Neuronal stem cell (in vitro differentiated cells): ENCODE measurements at regions not wholly inside any gene's neighbourhood (a gene's known extent, or its start where the extent isn't known, plus 50 kb on each side); places are given as distances from the start of the nearest gene placed in this dataset.

ENCODE experiments used
- DNase-seq: peaks from one replicate; pipeline ENCODE4 v3.0.0-alpha.2; 2013; ENCODE audit warnings: low spot score
- H2AFZ ChIP-seq: one replicate; pipeline ENCODE4 v1.6.1; 2013; ENCODE audit warnings: mild to moderate bottlenecking, low read length, inconsistent platforms
- H2AK5ac ChIP-seq: 2 replicates; pipeline ENCODE4 v1.6.1; 2013; ENCODE audit warnings: low read depth, mild to moderate bottlenecking, inconsistent platforms, low read length, moderate library complexity, mixed read lengths
- H2BK120ac ChIP-seq: 2 replicates; pipeline ENCODE4 v1.6.1; 2013; ENCODE audit warnings: low read depth, mild to moderate bottlenecking, inconsistent platforms, low read length, moderate library complexity, mixed read lengths
- H2BK12ac ChIP-seq: one replicate; pipeline ENCODE4 v1.6.1; 2013; ENCODE audit warnings: low read length, inconsistent platforms
- H2BK15ac ChIP-seq: 2 replicates; pipeline ENCODE4 v1.6.1; 2013; ENCODE audit warnings: mild to moderate bottlenecking, low read length, inconsistent platforms, mixed read lengths
- H2BK5ac ChIP-seq: one replicate; pipeline ENCODE4 v1.6.1; 2013; ENCODE audit warnings: inconsistent platforms, mild to moderate bottlenecking, low read length, moderate library complexity
- H3K14ac ChIP-seq: one replicate; pipeline ENCODE4 v1.6.1; 2013; ENCODE audit warnings: low read length, inconsistent platforms
- H3K18ac ChIP-seq: 2 replicates; pipeline ENCODE4 v1.6.1; 2013; ENCODE audit warnings: low read length, inconsistent platforms
- H3K23ac ChIP-seq: 2 replicates; pipeline ENCODE4 v1.6.1; 2013; ENCODE audit warnings: low read depth, mild to moderate bottlenecking, mixed read lengths, low read length, inconsistent platforms; ENCODE audit not compliant: poor library complexity
- H3K27ac ChIP-seq: replicated peaks from 3 replicates; pipeline ENCODE4 v1.5.1; 2013; ENCODE audit warnings: low read length, inconsistent platforms
- H3K27me3 ChIP-seq, 3 experiments: 2 replicates each; pipeline ENCODE4 v1.6.1; 2013; ENCODE audit warnings: low read length in 3 of 3, mild to moderate bottlenecking in 2 of 3, inconsistent platforms in 1 of 3, low read depth in 1 of 3, mixed read lengths in 1 of 3, moderate library complexity in 1 of 3; ENCODE audit not compliant: control insufficient read depth in 3 of 3, insufficient read depth in 3 of 3
- H3K36me3 ChIP-seq, 2 donors: replicated peaks in 1 of 2; 2 replicates each; pipeline ENCODE4 v1.6.1; 2013; ENCODE audit warnings: low read length in 2 of 2; ENCODE audit not compliant: control insufficient read depth in 2 of 2, insufficient read depth in 2 of 2
- H3K4ac ChIP-seq: 2 replicates; pipeline ENCODE4 v1.6.1; 2013; ENCODE audit warnings: inconsistent platforms, mild to moderate bottlenecking, low read length, moderate library complexity
- H3K4me1 ChIP-seq, 2 donors: 1 replicate in 1 of 2; 2 replicates in 1 of 2; pipeline ENCODE4 v1.6.1; 2013; ENCODE audit warnings: low read length in 2 of 2, low read depth in 1 of 2; ENCODE audit not compliant: control insufficient read depth in 2 of 2, insufficient read depth in 1 of 2
- H3K4me2 ChIP-seq: one replicate; pipeline ENCODE4 v1.6.1; 2013; ENCODE audit warnings: mild to moderate bottlenecking, low read length, inconsistent platforms; ENCODE audit not compliant: insufficient read depth, poor library complexity, severe bottlenecking
- H3K4me3 ChIP-seq, 2 donors: 2 replicates each; pipeline ENCODE4 v1.5.1; 2013; ENCODE audit warnings: low read length in 2 of 2, mild to moderate bottlenecking in 2 of 2, inconsistent platforms in 1 of 2, moderate library complexity in 1 of 2
- H3K79me1 ChIP-seq: one replicate; pipeline ENCODE4 v1.6.1; 2013; ENCODE audit warnings: low read depth, mild to moderate bottlenecking, inconsistent platforms, low read length, moderate library complexity
- H3K9ac ChIP-seq: one replicate; pipeline ENCODE4 v1.6.1; 2013; ENCODE audit warnings: mild to moderate bottlenecking, low read depth, low read length, inconsistent platforms; ENCODE audit not compliant: poor library complexity
- H3K9me3 ChIP-seq, 2 donors: replicated peaks in 1 of 2; 2 replicates each; pipeline versions ENCODE3 to v1.6.1; 2013; ENCODE audit warnings: low read length in 2 of 2, mild to moderate bottlenecking in 2 of 2, inconsistent platforms in 1 of 2, low read depth in 1 of 2, mixed read lengths in 1 of 2, moderate library complexity in 1 of 2; ENCODE audit not compliant: control insufficient read depth in 2 of 2, insufficient read depth in 1 of 2
- H4K8ac ChIP-seq: one replicate; pipeline ENCODE4 v1.6.1; 2013; ENCODE audit warnings: low read depth, mild to moderate bottlenecking, inconsistent platforms, low read length, moderate library complexity
- H4K91ac ChIP-seq: one replicate; pipeline ENCODE4 v1.6.1; 2013; ENCODE audit warnings: low read length, low read depth, mild to moderate bottlenecking, inconsistent platforms; ENCODE audit not compliant: poor library complexity
- WGBS, 2 donors: extraction: QIAGEN DNeasy Blood & Tissue Kit; methylation state at CpG; one replicate each; pipeline ENCODE4 v1.1.7; 2013; ENCODE audit warnings: missing lambda C conversion rate in 2 of 2, mixed read lengths in 1 of 2; ENCODE audit not compliant: insufficient read length in 2 of 2, insufficient replicate concordance in 1 of 2; ENCODE audit errors: extremely low coverage in 2 of 2; 5-methylcytosine and 5-hydroxymethylcytosine counted together

DNA sequence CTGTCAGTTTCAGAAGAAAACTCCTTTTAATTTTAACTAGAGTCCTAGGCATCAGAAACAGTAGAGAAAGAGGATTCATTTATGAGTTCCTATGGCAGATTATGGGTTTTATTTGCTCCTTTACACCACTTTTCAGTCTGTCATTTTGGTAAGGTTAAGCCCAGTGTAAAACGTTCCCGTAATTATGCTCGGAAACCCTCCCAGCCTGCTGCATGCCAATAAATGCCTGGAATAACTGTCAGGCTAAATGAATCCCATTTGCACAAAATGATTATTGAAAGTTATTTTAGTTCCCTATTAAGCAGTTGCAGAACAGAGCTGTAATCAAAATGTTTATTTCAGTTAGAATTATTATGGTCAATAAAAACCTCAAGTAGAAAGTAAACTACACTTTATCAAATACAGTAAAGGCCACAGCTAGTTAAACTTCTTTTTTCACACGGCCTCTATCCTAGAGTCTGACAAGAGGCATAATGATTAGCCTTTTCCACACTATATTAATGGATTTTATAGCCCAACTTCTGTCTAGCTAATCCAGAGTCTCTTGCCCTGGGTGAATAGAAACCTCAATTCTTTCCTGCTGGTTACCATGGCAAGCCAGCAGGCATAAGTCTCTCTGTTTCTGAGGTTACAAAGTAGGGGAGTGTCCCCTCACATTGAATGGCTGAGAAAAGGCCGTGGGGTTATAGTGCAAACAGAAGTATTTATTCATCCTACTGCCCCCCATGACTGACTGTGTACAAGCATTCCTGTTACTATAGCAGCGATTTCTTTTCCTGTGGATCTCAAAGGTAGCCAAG lies 80.8 kb upstream of the NPVF start:
- no peak for DNase-seq
- H3K4me3 ChIP-seq: no peak overlapping the region

DNA sequence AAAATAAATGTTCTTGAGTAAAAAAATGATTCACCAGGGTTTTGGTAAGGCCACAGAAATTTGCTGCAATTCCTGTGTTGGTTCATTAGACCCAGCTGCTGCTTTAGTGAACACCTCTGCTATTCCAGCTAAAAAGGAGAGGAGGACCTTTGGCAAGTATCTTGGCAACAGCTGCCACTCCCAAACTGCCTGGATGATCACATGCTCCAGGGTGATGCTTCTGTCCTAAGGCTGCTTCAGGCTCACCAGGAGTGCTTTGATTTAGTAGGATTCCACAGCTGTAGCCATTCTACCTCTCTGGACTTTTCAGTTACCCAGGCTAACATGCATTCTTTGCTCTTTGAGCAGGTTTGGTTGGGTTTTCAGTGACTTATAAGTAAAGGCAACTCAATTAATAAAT lies 82.6 kb upstream of the NPVF start:
- H3K4ac ChIP-seq: no peak overlapping the region
- H2AK5ac ChIP-seq: no peak overlapping the region
- no peaks in the 10 kb centered on the region for H3K79me1 ChIP-seq
- DNase-seq: no peak
- H4K8ac ChIP-seq: no peak overlapping the region
- no peaks in the 10 kb centered on the region for H3K36me3 ChIP-seq
- H3K4me1 ChIP-seq: peaks cover 1 to 14% of the 10 kb centered on the region in 2 donors
- no peak overlapping the region for H4K91ac ChIP-seq
- no peak overlapping the region for H3K14ac ChIP-seq
- H2BK120ac ChIP-seq: no peak overlapping the region
- no peak overlapping the region for H3K4me3 ChIP-seq
- no peak overlapping the region for H3K4me2 ChIP-seq
- H2AFZ ChIP-seq: no peak overlapping the region
- peaks cover 2 to 11% of the 10 kb centered on the region in 2 donors for H3K9me3 ChIP-seq
- H2BK5ac ChIP-seq: no peak overlapping the region
- no peak overlapping the region for H3K18ac ChIP-seq
- no peak overlapping the region for H2BK12ac ChIP-seq
- no peaks in the 10 kb centered on the region for H3K27me3 ChIP-seq
- H2BK15ac ChIP-seq: no peak overlapping the region
- no peak overlapping the region for H3K9ac ChIP-seq
- no peak overlapping the region for H3K27ac ChIP-seq
- H3K23ac ChIP-seq: no peak overlapping the region

More for the DNA sequence above, 80.8 kb upstream of the NPVF start:
- no peaks in the 10 kb centered on the region for H3K27me3 ChIP-seq
- H3K27ac ChIP-seq: no peak overlapping the region
- no peak overlapping the region for H4K8ac ChIP-seq
- H3K4me1 ChIP-seq: peaks cover 1 to 14% of the 10 kb centered on the region in 2 donors
- H2AFZ ChIP-seq: no peak overlapping the region
- H3K36me3 ChIP-seq: no peaks in the 10 kb centered on the region
- no peak overlapping the region for H3K23ac ChIP-seq
- no peak overlapping the region for H2BK15ac ChIP-seq
- no peak overlapping the region for H2BK120ac ChIP-seq
- no peak overlapping the region for H2BK5ac ChIP-seq
- no peak overlapping the region for H3K18ac ChIP-seq
- no peaks in the 10 kb centered on the region for H3K79me1 ChIP-seq
- no peak overlapping the region for H4K91ac ChIP-seq
- H3K9ac ChIP-seq: no peak overlapping the region
- H3K14ac ChIP-seq: no peak overlapping the region
- H3K9me3 ChIP-seq: peaks cover 2 to 11% of the 10 kb centered on the region in 2 donors
- WGBS, 2 donors: no CpG with 5 or more reads among the region's 6 CpGs
- H3K4ac ChIP-seq: no peak overlapping the region
- H2BK12ac ChIP-seq: no peak overlapping the region
- no peak overlapping the region for H2AK5ac ChIP-seq
- no peak overlapping the region for H3K4me2 ChIP-seq

DNA sequence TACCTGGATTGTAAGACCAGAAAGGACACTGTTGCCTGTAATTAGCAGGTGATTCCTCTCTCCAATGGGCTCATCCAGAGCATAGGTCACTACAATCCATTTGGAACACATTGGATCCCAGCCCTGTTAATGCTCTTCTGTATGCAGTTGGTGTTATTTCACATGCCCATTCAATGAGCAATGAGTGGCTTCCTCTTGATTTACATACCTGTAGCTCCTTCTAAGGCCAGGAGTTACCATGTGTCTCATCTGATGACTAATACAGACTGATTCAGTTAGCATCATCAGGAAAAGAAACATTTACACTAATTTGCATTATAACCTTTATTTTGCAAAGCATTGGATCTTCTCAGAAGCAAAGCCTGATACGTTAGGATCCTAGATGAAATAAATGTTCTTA lies 83.1 kb upstream of the NPVF start:
- Histone ChIP-seq H3K36me3 (no peaks in the 10 kb centered on the region), H2BK12ac (no peak overlapping the region), H4K8ac (no peak overlapping the region), H3K79me1 (no peaks in the 10 kb centered on the region), H3K4me1 (peaks cover 1 to 14% of the 10 kb centered on the region in 2 donors), H3K27me3 (no peaks in the 10 kb centered on the region), H3K4me2 (no peak overlapping the region), H3K27ac (no peak overlapping the region), H3K23ac (no peak overlapping the region), H2BK15ac (no peak overlapping the region), H2AFZ (no peak overlapping the region), H3K4me3 (no peak overlapping the region), H2BK5ac (no peak overlapping the region), H2BK120ac (no peak overlapping the region), H3K4ac (no peak overlapping the region), H2AK5ac (no peak overlapping the region), H3K14ac (no peak overlapping the region), H3K18ac (no peak overlapping the region), H4K91ac (no peak overlapping the region), H3K9me3 (peaks cover 2 to 11% of the 10 kb centered on the region in 2 donors), H3K9ac (no peak overlapping the region)
- WGBS, 2 donors: no CpG with 5 or more reads among the region's 1 CpG
- no peak for DNase-seq

DNA sequence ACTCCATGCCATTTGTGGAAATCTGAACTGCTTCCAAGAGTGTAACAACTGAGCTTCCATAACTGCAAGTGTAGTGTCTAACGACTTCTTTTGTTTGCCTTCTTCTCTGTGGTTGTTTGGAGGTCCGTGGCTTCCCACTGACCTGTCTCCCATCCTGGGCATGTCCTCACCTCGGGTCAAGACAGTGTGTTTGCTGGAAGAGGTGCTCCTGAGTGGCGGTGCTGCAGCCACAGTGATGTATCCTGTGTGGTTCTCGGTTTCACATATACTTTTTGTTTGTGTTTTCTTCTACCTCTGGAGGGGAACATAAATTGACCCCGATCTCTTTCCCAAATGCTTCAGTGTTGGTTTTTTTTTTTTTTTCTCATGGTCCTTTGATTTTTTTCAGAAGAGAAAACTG lies 84.7 kb upstream of the NPVF start:
- H3K18ac ChIP-seq: no peak overlapping the region
- H3K14ac ChIP-seq: no peak overlapping the region
- H3K23ac ChIP-seq: no peak overlapping the region
- H3K9me3 ChIP-seq: peaks cover 2 to 11% of the 10 kb centered on the region in 2 donors
- WGBS, 2 donors: no CpG with 5 or more reads among the region's 6 CpGs
- H4K8ac ChIP-seq: no peak overlapping the region
- no peak overlapping the region for H2BK5ac ChIP-seq
- no peaks in the 10 kb centered on the region for H3K36me3 ChIP-seq
- H3K4me3 ChIP-seq: no peak overlapping the region
- H3K27ac ChIP-seq: no peak overlapping the region
- H4K91ac ChIP-seq: no peak overlapping the region
- H2BK120ac ChIP-seq: no peak overlapping the region
- no peak overlapping the region for H3K4ac ChIP-seq
- no peak overlapping the region for H3K4me2 ChIP-seq
- H2AFZ ChIP-seq: no peak overlapping the region
- H2BK15ac ChIP-seq: no peak overlapping the region
- H3K4me1 ChIP-seq: peaks cover 1 to 14% of the 10 kb centered on the region in 2 donors
- no peak for DNase-seq
- no peak overlapping the region for H3K9ac ChIP-seq
- no peak overlapping the region for H2BK12ac ChIP-seq
- H3K27me3 ChIP-seq: no peaks in the 10 kb centered on the region
- H2AK5ac ChIP-seq: no peak overlapping the region
- H3K79me1 ChIP-seq: no peaks in the 10 kb centered on the region
